Heart left ventricle (tissue), 13 donors: ENCODE measurements at regions not wholly inside any gene's neighbourhood (a gene's known extent, or its start where the extent isn't known, plus 50 kb on each side); places are given as distances from the start of the nearest gene placed in this dataset.

ENCODE experiments used
- POLR2A ChIP-seq, 2 donors: fragments of 450-650 bp; IDR thresholded peaks; one replicate each; pipeline ENCODE4 v1.6.1; 2017; ENCODE audit warnings: antibody characterized with exemption in 2 of 2, mild to moderate bottlenecking in 2 of 2, moderate library complexity in 2 of 2
- TF ChIP-seq, protein P1 (sequence below), 12 donors: fragments of 200-600 bp; sonication (generic) in 4 of 12; IDR thresholded peaks; one replicate each; pipeline versions ENCODE4 v1.5.0 to v1.8.0; 2018 to 2022; ENCODE audit warnings: antibody characterized with exemption in 12 of 12, mild to moderate bottlenecking in 5 of 12
- donor health status: ischemic (EF 13 %, LVEDD 7.1; RV severe dilation, severe dysfunction).
- donor health status: DM: no; HTN: yes; CAD: no.
- donor health status: DM: no; HTN: no; CAD: no.
- donor health status: ischemic (EF 25% LVEDD 6.9; RV normal size, moderate dysfunction).
- donor health status: ischemic (EF 25% LVEDD 5.7; RV mildly dilated, moderate dysfunction).
- donor health status: ischemic (EF 35%, LVEDD 5.7; RV mildly dilated, moderate dysfunction).
- donor health status: nonischemic (EF 11% LVEDD 7.7; RV severe dilation, severe dysfunction).
- donor health status: DM: yes; HTN: yes; CAD: no.
- donor health status: PGD.
- donor health status: ischemic (EF 29% LVEDD 5.4; RV normal size, mild dysfunction).
- donor health status: nonischemic (EF 23%, LVEDD 6.1; RV moderate dilation, normal function).

- TF ChIP-seq, protein P1, sequence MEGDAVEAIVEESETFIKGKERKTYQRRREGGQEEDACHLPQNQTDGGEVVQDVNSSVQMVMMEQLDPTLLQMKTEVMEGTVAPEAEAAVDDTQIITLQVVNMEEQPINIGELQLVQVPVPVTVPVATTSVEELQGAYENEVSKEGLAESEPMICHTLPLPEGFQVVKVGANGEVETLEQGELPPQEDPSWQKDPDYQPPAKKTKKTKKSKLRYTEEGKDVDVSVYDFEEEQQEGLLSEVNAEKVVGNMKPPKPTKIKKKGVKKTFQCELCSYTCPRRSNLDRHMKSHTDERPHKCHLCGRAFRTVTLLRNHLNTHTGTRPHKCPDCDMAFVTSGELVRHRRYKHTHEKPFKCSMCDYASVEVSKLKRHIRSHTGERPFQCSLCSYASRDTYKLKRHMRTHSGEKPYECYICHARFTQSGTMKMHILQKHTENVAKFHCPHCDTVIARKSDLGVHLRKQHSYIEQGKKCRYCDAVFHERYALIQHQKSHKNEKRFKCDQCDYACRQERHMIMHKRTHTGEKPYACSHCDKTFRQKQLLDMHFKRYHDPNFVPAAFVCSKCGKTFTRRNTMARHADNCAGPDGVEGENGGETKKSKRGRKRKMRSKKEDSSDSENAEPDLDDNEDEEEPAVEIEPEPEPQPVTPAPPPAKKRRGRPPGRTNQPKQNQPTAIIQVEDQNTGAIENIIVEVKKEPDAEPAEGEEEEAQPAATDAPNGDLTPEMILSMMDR (IDR thresholded peaks at IDR 0.05) = no peak
- no peak for TF ChIP-seq POLR2A (IDR thresholded peaks at IDR 0.05)
Observed at GRCh38 chr7:10838228-10838627, 135.4 kb upstream of the PHF14 start.
